ENCODE measurements at regions not wholly inside any gene's neighbourhood (a gene's known extent, or its start where the extent isn't known, plus 50 kb on each side); places are given as distances from the start of the nearest gene placed in this dataset.
A peak's percentile ranks its signal among the peaks of the same experiment; 100 is the strongest.

- no peak for DNase-seq (ENCODE audit: low read depth in 2 of 2)
Measured at GRCh38 chr6:112796712-112797111, 449.6 kb downstream of the RFPL4B start.

GRCh38 chr6:112799889-112800288 lies 452.8 kb downstream of the RFPL4B start:
- no peak for DNase-seq (ENCODE audit: low read depth in 2 of 2)

DNA sequence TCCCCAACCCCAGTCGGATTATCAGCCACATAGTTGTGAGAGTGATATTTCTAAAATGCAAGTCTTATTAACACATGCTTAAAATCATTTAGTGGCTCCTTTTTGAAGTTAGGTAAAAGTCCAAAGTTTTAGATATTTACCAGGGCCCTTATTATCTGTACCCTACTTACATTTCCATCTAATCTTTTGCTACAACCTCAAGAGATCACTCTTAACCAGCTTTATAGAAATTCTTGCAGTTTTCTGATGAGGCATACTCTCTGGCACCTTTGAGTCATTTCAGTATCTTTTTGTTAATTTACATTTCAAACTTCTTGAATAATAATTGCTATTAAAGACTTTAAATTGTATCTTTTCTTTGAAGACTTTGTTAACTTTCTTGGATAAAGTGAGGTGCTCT lies 453.3 kb downstream of the RFPL4B start:
- no peak for DNase-seq (ENCODE audit: low read depth in 2 of 2)

GRCh38 chr6:112800916-112801315 lies 453.8 kb downstream of the RFPL4B start:
- DNase-seq (ENCODE audit: low read depth in 2 of 2) = no peak

- DNase-seq (ENCODE audit: low read depth in 2 of 2) = no peak
Measured at GRCh38 chr6:112801468-112802080, 454.4 kb downstream of the RFPL4B start.

DNA sequence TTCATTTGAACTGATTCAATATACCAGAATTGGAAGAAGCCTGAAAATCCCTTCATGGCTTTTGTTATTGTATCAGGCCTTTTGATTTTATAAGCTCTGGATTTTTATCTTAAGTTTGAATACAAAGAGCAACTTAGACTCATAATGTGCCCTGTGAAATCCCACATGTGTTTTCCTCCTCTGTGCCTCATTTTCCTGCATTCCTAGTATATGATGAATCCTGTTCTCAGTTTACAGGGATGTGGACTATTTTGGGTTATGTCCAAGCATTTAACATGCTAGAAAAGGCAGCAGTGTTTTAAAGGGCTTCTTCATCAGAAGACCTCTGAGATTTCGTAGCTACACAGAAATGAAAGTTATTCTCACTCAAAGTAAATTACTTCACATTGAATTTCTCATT lies 455.0 kb downstream of the RFPL4B start:
- DNase-seq (ENCODE audit: low read depth in 2 of 2) = peak; percentile 53 to 87

GRCh38 chr6:112804638-112805330 lies 457.7 kb downstream of the RFPL4B start:
- no peak for DNase-seq (ENCODE audit: low read depth in 2 of 2)

DNA sequence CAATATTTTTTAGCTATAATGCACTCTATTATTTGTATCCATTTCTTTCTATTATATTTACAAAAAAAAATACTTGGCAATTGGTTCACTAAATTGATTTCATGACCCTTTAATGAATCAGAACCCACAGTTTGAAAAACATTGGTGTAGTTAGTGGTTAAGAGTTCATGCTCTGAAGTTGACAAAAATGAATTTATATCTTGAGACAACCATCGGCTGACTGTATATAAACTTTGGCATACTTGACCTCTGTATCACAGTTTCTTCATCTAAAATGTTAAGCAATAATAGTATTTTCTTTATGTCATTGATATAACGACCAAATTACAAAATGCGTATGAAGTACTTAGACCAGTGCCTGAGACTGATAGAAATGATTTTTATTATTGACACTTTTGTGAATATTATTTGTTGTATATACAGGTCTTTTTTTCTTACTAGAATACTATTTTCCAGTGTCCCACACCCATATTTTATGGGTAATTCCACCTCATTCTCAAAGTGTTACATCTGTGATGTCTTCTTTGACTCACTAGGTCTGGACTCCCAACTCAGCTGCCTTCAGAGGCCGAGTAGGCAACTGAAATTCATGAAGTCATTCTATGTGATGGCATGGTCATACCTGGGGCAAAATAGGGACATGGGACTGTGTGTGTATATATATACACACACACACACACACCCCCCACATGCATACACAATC lies 459.2 kb downstream of the RFPL4B start:
- DNase-seq (ENCODE audit: low read depth in 2 of 2) = no peak

DNA sequence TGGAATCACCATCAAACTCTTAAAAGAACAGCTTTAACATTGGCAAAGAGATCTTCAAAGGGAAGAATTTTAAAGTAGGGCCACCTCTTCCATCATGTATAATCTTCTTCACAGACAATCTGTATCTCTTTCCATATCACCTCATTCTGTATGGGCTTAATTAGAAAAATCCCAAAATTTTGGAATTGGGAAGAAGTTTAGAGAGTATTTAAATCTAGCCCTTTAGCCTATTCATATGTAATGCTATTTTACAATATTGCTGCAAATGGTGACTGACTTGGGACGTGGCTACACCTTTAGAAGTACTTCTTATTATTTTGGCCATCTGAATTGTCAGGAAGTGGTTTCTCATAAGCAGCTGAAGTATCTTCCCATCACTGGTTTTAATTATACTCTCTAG lies 474.3 kb downstream of the RFPL4B start:
- no peak for DNase-seq (ENCODE audit: low read depth in 2 of 2)

DNA sequence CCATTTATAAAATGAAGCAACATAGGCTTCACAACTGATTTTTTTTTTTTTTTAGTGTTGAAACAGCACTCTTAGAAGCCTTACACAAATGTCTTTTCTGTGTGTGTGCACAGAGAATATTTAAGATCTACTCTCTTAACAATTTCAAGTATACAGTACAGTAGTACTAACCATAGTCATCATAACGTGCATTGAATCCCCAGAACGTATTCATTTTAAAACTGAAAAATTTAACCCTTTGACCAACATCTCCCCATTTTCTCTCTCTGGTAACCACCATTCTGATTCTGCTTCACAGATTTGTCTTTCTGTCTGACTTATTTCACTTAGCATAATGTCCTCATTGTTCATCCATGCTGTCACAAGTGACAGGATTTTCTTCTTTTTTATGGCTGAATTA lies 475.6 kb downstream of the RFPL4B start:
- no peak for DNase-seq (ENCODE audit: low read depth in 2 of 2)

DNA sequence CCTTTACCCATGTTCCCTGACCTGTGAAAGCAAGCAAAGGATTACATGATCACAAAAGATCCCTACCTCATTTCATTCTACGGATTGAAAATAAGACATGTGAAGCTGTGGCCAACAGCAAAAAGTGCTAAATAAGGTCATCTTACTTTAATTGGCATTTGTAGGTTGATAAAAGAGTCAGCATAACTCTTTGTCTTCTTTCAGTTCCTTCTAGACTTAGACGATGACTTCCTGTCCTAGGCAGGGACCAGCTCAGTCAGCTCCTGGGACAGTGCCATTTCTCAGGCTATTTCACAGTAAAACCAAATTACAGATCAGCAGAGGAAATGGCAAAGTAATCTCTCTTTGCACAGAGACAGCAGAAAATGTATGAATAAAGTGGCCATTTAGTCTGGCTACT lies 480.7 kb downstream of the RFPL4B start:
- peak in 1 of 2 donors; percentile 70 for DNase-seq (ENCODE audit: low read depth in 2 of 2)

- peak; percentile 68 to 71 for DNase-seq (ENCODE audit: low read depth in 2 of 2)
Measured at GRCh38 chr6:112831022-112831421, 483.9 kb downstream of the RFPL4B start.

DNA sequence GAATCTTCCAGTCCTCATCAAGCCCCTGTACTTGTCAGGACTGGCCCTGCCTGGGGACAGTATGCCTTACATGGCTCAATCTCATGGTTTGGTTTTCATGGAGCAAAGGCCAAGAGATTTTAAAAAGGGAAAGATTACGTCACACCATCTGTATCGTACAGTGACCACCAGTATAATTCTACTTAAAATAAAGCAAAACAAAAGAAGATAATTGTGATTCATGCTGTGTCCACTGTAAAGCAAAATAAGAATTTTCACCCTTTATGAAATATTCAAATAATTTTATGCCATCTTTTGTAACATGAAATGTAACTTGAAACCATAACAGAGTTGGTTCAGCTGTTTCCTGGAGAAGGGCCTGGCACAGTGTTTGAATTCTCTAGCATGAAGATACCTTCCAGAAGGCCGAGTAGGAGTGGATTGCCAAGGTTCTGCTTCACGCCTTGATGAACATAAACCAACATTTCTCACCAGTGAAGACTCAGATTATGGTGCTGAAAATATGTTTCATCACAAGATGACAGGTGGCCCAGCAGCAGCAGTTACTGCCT lies 486.5 kb downstream of the RFPL4B start:
- DNase-seq (ENCODE audit: low read depth in 2 of 2) = no peak

- DNase-seq (ENCODE audit: low read depth in 2 of 2) = no peak
Measured at GRCh38 chr6:112835078-112835477, 487.9 kb downstream of the RFPL4B start.

DNA sequence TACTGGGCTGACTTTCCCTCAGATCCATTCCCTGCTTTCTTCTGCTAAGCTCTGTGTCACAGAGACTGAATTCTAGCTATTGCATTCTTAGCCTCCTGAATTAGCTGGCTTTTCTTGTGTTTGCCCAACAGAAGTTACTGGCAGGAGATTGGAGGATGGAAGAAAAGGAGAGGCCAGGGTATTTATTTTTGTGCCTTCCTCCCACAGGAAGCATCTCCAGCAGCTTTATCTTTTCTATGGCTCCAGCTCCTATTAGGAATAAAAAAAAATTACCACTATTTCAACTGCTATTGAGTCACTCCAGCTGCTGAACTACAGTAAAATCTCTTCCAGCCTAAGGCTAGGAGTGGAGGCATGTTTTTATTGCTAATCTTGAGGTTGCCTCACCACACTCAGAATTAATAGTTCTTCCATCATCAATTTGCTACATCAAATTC lies 492.4 kb downstream of the RFPL4B start:
- peak in 1 of 2 donors; percentile 14 for DNase-seq (ENCODE audit: low read depth in 2 of 2)

DNA sequence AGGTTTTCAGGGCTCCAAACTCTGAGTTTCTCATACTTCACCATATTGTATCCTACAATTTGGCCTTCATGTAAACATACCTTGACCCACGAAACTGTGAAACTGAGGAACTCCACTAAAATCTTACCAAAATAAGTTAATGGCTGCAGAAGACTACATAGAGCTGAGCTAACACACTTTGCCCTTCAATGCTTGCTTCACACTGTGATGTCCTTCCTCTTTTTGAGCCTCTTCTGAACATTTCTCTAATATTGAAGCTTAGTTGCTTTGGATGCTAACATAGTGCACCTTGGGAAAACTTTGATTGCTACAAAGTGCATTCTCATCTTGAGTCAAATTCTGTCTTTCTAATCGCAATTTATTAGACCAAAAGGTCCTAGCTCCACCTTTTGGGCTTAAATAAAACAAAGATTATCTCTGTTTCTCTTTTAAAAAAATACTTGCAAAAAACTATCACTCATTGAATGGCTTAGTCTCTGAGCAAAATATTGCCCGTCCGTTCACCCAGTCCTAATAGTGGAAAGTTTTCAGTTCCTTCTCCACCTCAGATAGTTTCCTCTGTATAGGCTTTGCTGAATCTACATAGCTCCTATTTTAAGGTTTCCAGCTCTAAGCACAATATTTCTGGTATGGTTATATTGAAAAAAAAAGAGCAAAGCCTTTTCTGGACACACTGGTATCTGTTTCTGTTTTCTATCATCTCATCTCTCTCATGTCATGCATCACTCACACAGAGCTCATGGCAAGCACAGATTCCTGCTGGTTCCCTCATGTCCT lies 494.6 kb downstream of the RFPL4B start:
- no peak for DNase-seq (ENCODE audit: low read depth in 2 of 2)

DNA sequence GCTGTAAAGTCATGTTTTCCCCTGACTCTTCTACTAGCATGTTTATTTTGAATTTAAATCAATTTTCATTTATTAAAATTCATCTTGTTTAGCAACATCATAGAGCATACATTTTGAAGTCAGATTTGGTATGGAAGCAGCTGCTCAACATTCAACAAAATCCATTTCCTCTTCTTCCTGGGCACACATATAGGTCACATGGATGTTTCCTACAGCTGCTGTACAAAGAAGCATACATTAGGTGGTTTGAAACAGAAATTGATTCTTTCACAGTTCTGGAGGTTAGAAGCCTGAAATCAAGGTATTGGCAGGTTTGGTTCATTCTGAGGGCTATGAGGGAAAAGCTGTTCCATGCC lies 495.2 kb downstream of the RFPL4B start:
- peak; percentile 38 to 58 for DNase-seq (ENCODE audit: low read depth in 2 of 2)

DNA sequence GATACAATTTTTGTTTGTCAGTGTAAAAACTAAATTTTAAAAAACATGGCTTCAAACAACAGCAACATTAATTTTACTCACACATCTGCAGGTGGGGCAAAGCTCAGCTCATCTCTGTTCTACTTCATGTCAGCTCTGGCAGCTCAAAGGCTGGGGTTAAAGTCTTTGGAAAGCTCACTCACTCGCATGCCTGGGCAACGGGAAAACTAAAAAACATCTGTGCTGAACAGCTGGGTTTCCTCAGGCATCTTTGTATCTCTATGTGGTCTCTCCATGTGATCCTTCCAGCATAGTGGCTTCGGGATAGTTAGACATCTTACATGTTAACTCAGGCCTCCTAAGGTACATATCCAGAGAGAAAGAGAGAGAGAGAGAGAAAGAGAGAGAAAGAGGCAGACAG lies 499.6 kb downstream of the RFPL4B start:
- DNase-seq (ENCODE audit: low read depth in 2 of 2) = no peak

DNA sequence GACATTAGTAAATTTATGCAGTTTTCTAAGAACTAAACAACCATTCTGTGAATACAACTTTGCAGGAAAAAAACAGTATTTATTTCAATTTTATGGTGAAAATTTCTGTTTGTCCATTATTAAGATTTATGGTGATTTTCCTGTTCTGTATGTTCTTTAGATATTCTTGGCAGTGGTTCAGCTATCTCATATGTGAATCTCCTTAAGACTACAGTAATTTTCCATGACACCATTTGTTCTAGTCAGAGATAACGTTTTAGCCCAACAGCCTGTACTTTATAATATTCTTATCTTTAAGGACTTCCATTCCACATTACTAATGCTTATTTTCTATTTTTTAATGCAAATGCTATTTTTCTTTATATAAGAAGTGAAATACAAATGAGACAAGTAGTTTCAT lies 504.0 kb downstream of the RFPL4B start:
- DNase-seq (ENCODE audit: low read depth in 2 of 2) = peak in 1 of 2 donors; percentile 9

- no peak for DNase-seq (ENCODE audit: low read depth in 2 of 2)
Measured at GRCh38 chr6:112853162-112853561, 506.0 kb downstream of the RFPL4B start.

DNA sequence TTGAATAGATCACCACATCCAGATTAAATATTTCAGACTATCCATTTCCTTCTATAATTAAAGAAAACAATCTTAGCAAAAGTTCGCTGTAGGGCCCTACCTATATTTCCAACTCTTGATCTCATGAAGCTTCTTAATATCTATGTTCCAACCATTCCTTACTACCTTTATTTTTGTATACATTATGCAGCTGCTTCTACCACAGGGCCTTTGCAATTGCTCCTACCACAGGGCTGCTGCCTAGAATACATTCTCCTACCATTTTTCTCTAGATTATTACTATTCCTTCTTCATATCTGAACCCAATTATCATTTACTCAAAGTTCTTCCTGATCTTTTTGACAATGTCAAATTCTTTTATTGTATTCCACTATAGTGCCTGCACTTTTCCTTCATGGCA lies 516.6 kb downstream of the RFPL4B start:
- DNase-seq (ENCODE audit: low read depth in 2 of 2) = no peak

GRCh38 chr6:112865131-112865530 lies 518.0 kb downstream of the RFPL4B start:
- DNase-seq (ENCODE audit: low read depth in 2 of 2) = no peak

Data from lung microvascular endothelial cell (primary cell).